ENCODE measurements at regions not wholly inside any gene's neighbourhood (a gene's known extent, or its start where the extent isn't known, plus 50 kb on each side); places are given as distances from the start of the nearest gene placed in this dataset.

- CTCF ChIA-PET, result no interaction called here
- TF ChIP-seq CTCF (conservative IDR thresholded peaks at IDR 0.05; ENCODE audit: low read depth, low read length), result no peak
- no peak for TF ChIP-seq EZH2 (IDR thresholded peaks at IDR 0.05; ENCODE audit: borderline replicate concordance, low read depth, low read length, poor library complexity, severe bottlenecking)
- Histone ChIP-seq H3K4me3 (ENCODE audit: low read depth, low read length, poor library complexity, severe bottlenecking) (no peak overlapping the region), H3K27me3 (replicated peaks; ENCODE audit: insufficient read depth, low read depth, low read length, poor library complexity) (no peaks in the 10 kb centered on the region), H3K4me1 (ENCODE audit: insufficient read depth, low read length, poor library complexity, severe bottlenecking) (no peaks in the 10 kb centered on the region), H3K9me3 (ENCODE audit: low read depth, low read length, poor library complexity, severe bottlenecking) (no peaks in the 10 kb centered on the region), H3K36me3 (ENCODE audit: insufficient read depth, low read length, poor library complexity, severe bottlenecking) (no peaks in the 10 kb centered on the region), H3K27ac (ENCODE audit: low read depth, low read length, poor library complexity, severe bottlenecking) (no peak overlapping the region)
- no TSS peak for BruUV-seq (replicated peaks)
- POLR2A ChIA-PET (ENCODE audit: low non-redundant PET), result no interaction called here
- DNase-seq (ENCODE audit: low spot score), result no peak
- intact Hi-C loops (cut with micrococcal nuclease; ENCODE audit: unreplicated experiment), result no loop called here
These were observed 56.8 kb upstream of the DSP start for GRCh38 chr6:7484666-7485065.

GRCh38 chr6:7486951-7487350 lies 54.5 kb upstream of the DSP start:
- no peak overlapping the region for H3K4me3 ChIP-seq (ENCODE audit: low read depth, low read length, poor library complexity, severe bottlenecking)
- POLR2A ChIA-PET (ENCODE audit: low non-redundant PET), result no interaction called here
- H3K27ac ChIP-seq (ENCODE audit: low read depth, low read length, poor library complexity, severe bottlenecking), result no peak overlapping the region
- no peaks in the 10 kb centered on the region for H3K36me3 ChIP-seq (ENCODE audit: insufficient read depth, low read length, poor library complexity, severe bottlenecking)
- BruUV-seq (replicated peaks), result no TSS peak
- CTCF ChIA-PET, result no interaction called here
- H3K4me1 ChIP-seq (ENCODE audit: insufficient read depth, low read length, poor library complexity, severe bottlenecking), result no peaks in the 10 kb centered on the region
- DNase-seq (ENCODE audit: low spot score), result no peak
- H3K9me3 ChIP-seq (ENCODE audit: low read depth, low read length, poor library complexity, severe bottlenecking), result no peaks in the 10 kb centered on the region
- TF ChIP-seq EZH2 (IDR thresholded peaks at IDR 0.05; ENCODE audit: borderline replicate concordance, low read depth, low read length, poor library complexity, severe bottlenecking) (no peak), CTCF (conservative IDR thresholded peaks at IDR 0.05; ENCODE audit: low read depth, low read length) (no peak)
- intact Hi-C loops (cut with micrococcal nuclease; ENCODE audit: unreplicated experiment), result no loop called here
- H3K27me3 ChIP-seq (replicated peaks; ENCODE audit: insufficient read depth, low read depth, low read length, poor library complexity), result peaks cover 10% of the 10 kb centered on the region

GRCh38 chr6:7488494-7488893 lies 53.0 kb upstream of the DSP start:
- no peak for DNase-seq (ENCODE audit: low spot score)
- H3K27me3 ChIP-seq (replicated peaks; ENCODE audit: insufficient read depth, low read depth, low read length, poor library complexity), result peaks cover 11% of the 10 kb centered on the region
- BruUV-seq (replicated peaks), result no TSS peak
- no peaks in the 10 kb centered on the region for H3K4me1 ChIP-seq (ENCODE audit: insufficient read depth, low read length, poor library complexity, severe bottlenecking)
- peaks cover 5% of the 10 kb centered on the region for H3K9me3 ChIP-seq (ENCODE audit: low read depth, low read length, poor library complexity, severe bottlenecking)
- H3K27ac ChIP-seq (ENCODE audit: low read depth, low read length, poor library complexity, severe bottlenecking), result no peak overlapping the region
- intact Hi-C loops (cut with micrococcal nuclease; ENCODE audit: unreplicated experiment), result no loop called here
- H3K4me3 ChIP-seq (ENCODE audit: low read depth, low read length, poor library complexity, severe bottlenecking), result no peak overlapping the region
- H3K36me3 ChIP-seq (ENCODE audit: insufficient read depth, low read length, poor library complexity, severe bottlenecking), result no peaks in the 10 kb centered on the region
- TF ChIP-seq EZH2 (IDR thresholded peaks at IDR 0.05; ENCODE audit: borderline replicate concordance, low read depth, low read length, poor library complexity, severe bottlenecking) (no peak), CTCF (conservative IDR thresholded peaks at IDR 0.05; ENCODE audit: low read depth, low read length) (no peak)
- ChIA-PET POLR2A (ENCODE audit: low non-redundant PET) (no interaction called here), CTCF (interaction anchor here (0.7 kb wide), 1 partner anchor 253 kb away, joined by 7 read pairs; no protein-coding TSS in a partner anchor)

Measured in A673 (cell line).